Gastroesophageal sphincter (tissue), 4 donors: ENCODE measurements at regions not wholly inside any gene's neighbourhood (a gene's known extent, or its start where the extent isn't known, plus 50 kb on each side); places are given as distances from the start of the nearest gene placed in this dataset.
"Not testable (repeated sequence)": the region's sequence is repeated elsewhere in the genome, so short reads cannot be mapped to it uniquely, and the experiment has no call there.

ENCODE experiments used
- ATAC-seq: fragments of 150-250 bp; one replicate; pipeline ENCODE4 v1.9.1; 2016; ENCODE audit warnings: mild to moderate bottlenecking, moderate library complexity
- H3K27ac ChIP-seq, 4 donors: fragments of 200-600 bp; sonication (generic) in 3 of 4; 1 replicate in 3 of 4; 2 replicates in 1 of 4; pipeline ENCODE4 v1.5.1; 2016 to 2019
- H3K27me3 ChIP-seq: fragments of 200-600 bp; sonication (generic); one replicate; pipeline ENCODE4 v1.5.1; 2019
- H3K36me3 ChIP-seq, 2 donors: fragments of 200-600 bp; sonication (generic); one replicate each; pipeline ENCODE4 v1.5.1; 2019; ENCODE audit warnings: control low read depth in 1 of 2
- H3K4me1 ChIP-seq, 3 donors: fragments of 200-600 bp; sonication (generic); 1 replicate in 2 of 3; 2 replicates in 1 of 3; pipeline ENCODE4 v1.5.1; 2016 to 2019; ENCODE audit warnings: control low read depth in 2 of 3
- H3K4me3 ChIP-seq, 2 donors: fragments of 200-600 bp; sonication (generic); one replicate each; pipeline ENCODE4 v1.5.1; 2019; ENCODE audit warnings: mild to moderate bottlenecking in 1 of 2, moderate library complexity in 1 of 2
- H3K9me3 ChIP-seq, 3 donors: fragments of 200-600 bp; sonication (generic); one replicate each; pipeline ENCODE4 v1.5.1; 2017 to 2019; ENCODE audit warnings: control low read depth in 2 of 3
- EP300 ChIP-seq: sonication (generic); formaldehyde crosslinking; IDR thresholded peaks from one replicate; pipeline ENCODE4 v1.6.1; 2017; ENCODE audit warnings: antibody characterized with exemption, mild to moderate bottlenecking
- POLR2A ChIP-seq, 2 donors: fragments of 450-650 bp; IDR thresholded peaks; one replicate each; pipeline ENCODE4 v1.6.1; 2017; ENCODE audit warnings: antibody characterized with exemption in 2 of 2, mild to moderate bottlenecking in 2 of 2, moderate library complexity in 1 of 2
- POLR2AphosphoS5 ChIP-seq: sonication (generic); formaldehyde crosslinking; IDR thresholded peaks from one replicate; pipeline ENCODE4 v1.6.1; 2017; ENCODE audit warnings: antibody characterized with exemption
- WGBS, 2 donors: methylation state at CpG; one replicate each; pipeline ENCODE4 v1.1.5; 2018; ENCODE audit warnings: low coverage in 1 of 2; 5-methylcytosine and 5-hydroxymethylcytosine counted together
- TF ChIP-seq, protein P1 (sequence below), 4 experiments: fragments of 200-600 bp in 2 of 4; fragments of 450-650 bp in 2 of 4; sonication (generic) in 1 of 4; IDR thresholded peaks; one replicate each; pipeline ENCODE4 v1.5.1; 2017 to 2019; ENCODE audit warnings: antibody characterized with exemption in 4 of 4, mild to moderate bottlenecking in 2 of 4, moderate library complexity in 2 of 4

GRCh38 chr6:76881414-76881813 is 581.9 kb downstream of the HTR1B start:
- Histone ChIP-seq H3K36me3 (no peaks in the 10 kb centered on the region), H3K27ac (no peak overlapping the region), H3K4me3 (no peak overlapping the region), H3K4me1 (no peaks in the 10 kb centered on the region), H3K27me3 (no peaks in the 10 kb centered on the region), H3K9me3 (no peaks in the 10 kb centered on the region)
- 44 to 75% methylated on average over 1 of the region's 1 CpG for WGBS, 2 donors
- TF ChIP-seq, protein P1, sequence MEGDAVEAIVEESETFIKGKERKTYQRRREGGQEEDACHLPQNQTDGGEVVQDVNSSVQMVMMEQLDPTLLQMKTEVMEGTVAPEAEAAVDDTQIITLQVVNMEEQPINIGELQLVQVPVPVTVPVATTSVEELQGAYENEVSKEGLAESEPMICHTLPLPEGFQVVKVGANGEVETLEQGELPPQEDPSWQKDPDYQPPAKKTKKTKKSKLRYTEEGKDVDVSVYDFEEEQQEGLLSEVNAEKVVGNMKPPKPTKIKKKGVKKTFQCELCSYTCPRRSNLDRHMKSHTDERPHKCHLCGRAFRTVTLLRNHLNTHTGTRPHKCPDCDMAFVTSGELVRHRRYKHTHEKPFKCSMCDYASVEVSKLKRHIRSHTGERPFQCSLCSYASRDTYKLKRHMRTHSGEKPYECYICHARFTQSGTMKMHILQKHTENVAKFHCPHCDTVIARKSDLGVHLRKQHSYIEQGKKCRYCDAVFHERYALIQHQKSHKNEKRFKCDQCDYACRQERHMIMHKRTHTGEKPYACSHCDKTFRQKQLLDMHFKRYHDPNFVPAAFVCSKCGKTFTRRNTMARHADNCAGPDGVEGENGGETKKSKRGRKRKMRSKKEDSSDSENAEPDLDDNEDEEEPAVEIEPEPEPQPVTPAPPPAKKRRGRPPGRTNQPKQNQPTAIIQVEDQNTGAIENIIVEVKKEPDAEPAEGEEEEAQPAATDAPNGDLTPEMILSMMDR (IDR thresholded peaks at IDR 0.05): no peak
- TF ChIP-seq POLR2AphosphoS5 (no peak), POLR2A (IDR thresholded peaks at IDR 0.05) (no peak), EP300 (no peak)
- no peak for ATAC-seq

- WGBS, 2 donors: 54 to 66% methylated on average over 3 to 8 of the region's 10 CpGs
- no peak for TF ChIP-seq POLR2A (IDR thresholded peaks at IDR 0.05)
- TF ChIP-seq, protein P1 (IDR thresholded peaks at IDR 0.05): peak in 2 of 4 experiments; percentile 10 to 43
- no peaks in the 10 kb centered on the region for H3K27me3 ChIP-seq
- H3K9me3 ChIP-seq: no peaks in the 10 kb centered on the region
- H3K4me3 ChIP-seq: no peak overlapping the region
- no peak overlapping the region for H3K27ac ChIP-seq
- H3K36me3 ChIP-seq: no peaks in the 10 kb centered on the region
- ATAC-seq: no peak
- no peaks in the 10 kb centered on the region for H3K4me1 ChIP-seq
These were observed 586.3 kb downstream of the HTR1B start for GRCh38 chr6:76876922-76877553.

DNA sequence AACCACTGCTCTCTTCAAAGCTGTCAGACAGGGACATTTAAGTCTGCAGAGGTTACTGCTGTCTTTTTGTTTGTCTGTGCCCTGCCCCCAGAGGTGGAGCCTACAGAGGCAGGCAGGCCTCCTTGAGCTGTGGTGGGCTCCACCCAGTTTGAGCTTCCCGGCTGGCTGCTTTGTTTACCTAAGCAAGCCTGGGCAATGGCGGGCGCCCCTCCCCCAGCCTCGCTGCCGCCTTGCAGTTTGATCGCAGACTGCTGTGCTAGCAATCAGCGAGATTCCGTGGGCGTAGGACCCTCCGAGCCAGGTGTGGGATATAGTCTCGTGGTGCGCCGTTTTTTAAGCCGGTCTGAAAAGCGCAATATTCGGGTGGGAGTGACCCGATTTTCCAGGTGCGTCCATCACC is 586.9 kb downstream of the HTR1B start:
- not testable (repeated sequence) for H3K9me3 ChIP-seq, H3K27me3 ChIP-seq, ATAC-seq, H3K4me1 ChIP-seq, H3K4me3 ChIP-seq, H3K36me3 ChIP-seq, H3K27ac ChIP-seq
- WGBS, 2 donors: no CpG with 5 or more reads among the region's 18 CpGs

GRCh38 chr6:76867182-76867581 is 596.1 kb downstream of the HTR1B start:
- WGBS, 2 donors: 59 to 100% methylated on average over 1 to 3 of the region's 3 CpGs
- Histone ChIP-seq H3K27ac (no peak overlapping the region), H3K4me1 (no peaks in the 10 kb centered on the region)

DNA sequence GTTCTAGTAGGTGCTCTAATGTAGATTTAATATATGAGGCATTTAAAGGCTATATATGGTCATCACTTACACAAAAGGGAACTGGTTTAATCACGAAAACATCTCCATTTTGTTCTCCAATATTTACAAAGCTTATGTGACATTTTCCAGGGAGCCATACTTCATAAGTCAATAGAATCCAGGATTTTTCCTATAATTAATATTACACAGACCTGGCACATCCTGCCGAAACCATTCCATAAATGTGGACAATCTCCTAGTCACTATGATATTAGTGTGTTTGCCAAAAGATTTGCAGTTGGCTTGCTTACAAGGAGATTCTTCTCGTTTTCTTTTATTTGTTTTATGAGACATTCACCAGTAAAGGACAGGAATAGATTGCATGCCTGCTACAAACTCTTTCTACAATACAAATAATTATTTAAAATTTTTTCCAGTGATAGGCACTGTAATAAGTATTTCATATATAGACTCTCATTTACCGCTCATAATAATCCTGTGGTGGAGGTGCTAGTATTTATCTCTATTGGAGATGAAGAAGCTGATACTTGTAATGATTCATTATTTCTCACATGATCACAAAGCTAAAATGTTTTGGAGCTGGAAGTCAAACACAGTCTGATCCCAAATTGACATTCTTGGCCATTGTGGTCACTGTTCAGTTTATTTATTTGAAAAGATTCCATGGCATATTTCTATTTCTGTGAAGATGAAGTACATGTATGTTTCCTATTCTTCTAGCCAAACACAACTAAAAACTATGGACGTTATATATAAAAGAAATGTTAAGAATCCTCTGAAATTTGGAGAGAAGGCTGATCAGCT is 597.0 kb downstream of the HTR1B start:
- Histone ChIP-seq H3K4me1 (no peaks in the 10 kb centered on the region), H3K27ac (no peak overlapping the region), H3K4me3 (no peak overlapping the region), H3K9me3 (no peaks in the 10 kb centered on the region), H3K27me3 (no peaks in the 10 kb centered on the region), H3K36me3 (no peaks in the 10 kb centered on the region)
- ATAC-seq: no peak
- TF ChIP-seq POLR2A (IDR thresholded peaks at IDR 0.05) (no peak), POLR2AphosphoS5 (no peak), EP300 (no peak)
- TF ChIP-seq, protein P1 (IDR thresholded peaks at IDR 0.05): no peak
- WGBS, 2 donors: 44 to 45% methylated on average over 5 of the region's 5 CpGs

More at GRCh38 chr6:76867182-76867581, 596.1 kb downstream of the HTR1B start:
- no peak for TF ChIP-seq EP300
- no peak for TF ChIP-seq POLR2AphosphoS5
- TF ChIP-seq, protein P1 (IDR thresholded peaks at IDR 0.05): no peak
- TF ChIP-seq POLR2A (IDR thresholded peaks at IDR 0.05): no peak
- Histone ChIP-seq H3K36me3 (no peaks in the 10 kb centered on the region), H3K9me3 (no peaks in the 10 kb centered on the region), H3K27me3 (no peaks in the 10 kb centered on the region), H3K4me3 (no peak overlapping the region)
- ATAC-seq: no peak
